Heart left ventricle (tissue), 13 donors: ENCODE measurements at regions not wholly inside any gene's neighbourhood (a gene's known extent, or its start where the extent isn't known, plus 50 kb on each side); places are given as distances from the start of the nearest gene placed in this dataset.

Experiments
- POLR2A ChIP-seq, 2 donors: fragments of 450-650 bp; IDR thresholded peaks; one replicate each; pipeline ENCODE4 v1.6.1; 2017; ENCODE audit warnings: antibody characterized with exemption in 2 of 2, mild to moderate bottlenecking in 2 of 2, moderate library complexity in 2 of 2
- TF ChIP-seq, protein P1 (sequence below), 12 donors: fragments of 200-600 bp; sonication (generic) in 4 of 12; IDR thresholded peaks; one replicate each; pipeline versions ENCODE4 v1.5.0 to v1.8.0; 2018 to 2022; ENCODE audit warnings: antibody characterized with exemption in 12 of 12, mild to moderate bottlenecking in 5 of 12
- donor health status: ischemic (EF 13 %, LVEDD 7.1; RV severe dilation, severe dysfunction).
- donor health status: DM: no; HTN: yes; CAD: no.
- donor health status: DM: no; HTN: no; CAD: no.
- donor health status: ischemic (EF 25% LVEDD 6.9; RV normal size, moderate dysfunction).
- donor health status: ischemic (EF 25% LVEDD 5.7; RV mildly dilated, moderate dysfunction).
- donor health status: ischemic (EF 35%, LVEDD 5.7; RV mildly dilated, moderate dysfunction).
- donor health status: nonischemic (EF 11% LVEDD 7.7; RV severe dilation, severe dysfunction).
- donor health status: DM: yes; HTN: yes; CAD: no.
- donor health status: PGD.
- donor health status: ischemic (EF 29% LVEDD 5.4; RV normal size, mild dysfunction).
- donor health status: nonischemic (EF 23%, LVEDD 6.1; RV moderate dilation, normal function).

- TF ChIP-seq, protein P1, sequence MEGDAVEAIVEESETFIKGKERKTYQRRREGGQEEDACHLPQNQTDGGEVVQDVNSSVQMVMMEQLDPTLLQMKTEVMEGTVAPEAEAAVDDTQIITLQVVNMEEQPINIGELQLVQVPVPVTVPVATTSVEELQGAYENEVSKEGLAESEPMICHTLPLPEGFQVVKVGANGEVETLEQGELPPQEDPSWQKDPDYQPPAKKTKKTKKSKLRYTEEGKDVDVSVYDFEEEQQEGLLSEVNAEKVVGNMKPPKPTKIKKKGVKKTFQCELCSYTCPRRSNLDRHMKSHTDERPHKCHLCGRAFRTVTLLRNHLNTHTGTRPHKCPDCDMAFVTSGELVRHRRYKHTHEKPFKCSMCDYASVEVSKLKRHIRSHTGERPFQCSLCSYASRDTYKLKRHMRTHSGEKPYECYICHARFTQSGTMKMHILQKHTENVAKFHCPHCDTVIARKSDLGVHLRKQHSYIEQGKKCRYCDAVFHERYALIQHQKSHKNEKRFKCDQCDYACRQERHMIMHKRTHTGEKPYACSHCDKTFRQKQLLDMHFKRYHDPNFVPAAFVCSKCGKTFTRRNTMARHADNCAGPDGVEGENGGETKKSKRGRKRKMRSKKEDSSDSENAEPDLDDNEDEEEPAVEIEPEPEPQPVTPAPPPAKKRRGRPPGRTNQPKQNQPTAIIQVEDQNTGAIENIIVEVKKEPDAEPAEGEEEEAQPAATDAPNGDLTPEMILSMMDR (IDR thresholded peaks at IDR 0.05) = no peak
- no peak for TF ChIP-seq POLR2A (IDR thresholded peaks at IDR 0.05)
Observed at GRCh38 chr5:33330992-33331391, 109.8 kb upstream of the TARS1 start.
